SK-N-MC (cell line): ENCODE measurements at regions not wholly inside any gene's neighbourhood (a gene's known extent, or its start where the extent isn't known, plus 50 kb on each side); places are given as distances from the start of the nearest gene placed in this dataset.

ENCODE experiments used
- EZH2 ChIP-seq: fragments of 200-600 bp; sonication (generic); IDR thresholded peaks from one replicate; pipeline ENCODE4 v1.6.1; 2017; ENCODE audit warnings: antibody characterized with exemption
- POLR2AphosphoS5 ChIP-seq: IDR thresholded peaks from 2 replicates; pipeline ENCODE4 v1.6.1; 2012; ENCODE audit warnings: mild to moderate bottlenecking, low read depth, low read length, borderline replicate concordance

DNA sequence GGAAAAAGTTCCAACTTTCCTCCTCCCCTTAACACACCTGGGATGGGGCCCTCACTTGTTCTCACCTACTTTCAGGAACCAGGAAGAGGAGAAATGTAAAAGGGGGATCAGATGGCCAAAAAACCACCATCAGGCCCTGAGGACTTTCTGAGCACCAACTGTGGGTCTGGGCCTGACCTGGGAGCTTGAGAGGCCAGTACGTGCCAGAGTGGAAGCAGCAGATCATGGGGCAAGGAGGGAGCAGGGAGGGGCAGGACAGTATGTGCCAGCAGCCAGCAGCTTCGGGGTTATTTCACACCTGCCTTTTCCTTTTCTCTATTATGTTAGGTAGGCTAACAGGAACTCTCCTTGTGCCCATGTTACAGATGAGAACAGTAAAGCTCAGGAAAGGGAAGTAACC lies 118.8 kb upstream of the UNC5B start:
- TF ChIP-seq POLR2AphosphoS5, result no peak
- TF ChIP-seq EZH2, result no peak
